ENCODE measurements at regions not wholly inside any gene's neighbourhood (a gene's known extent, or its start where the extent isn't known, plus 50 kb on each side); places are given as distances from the start of the nearest gene placed in this dataset.

DNA sequence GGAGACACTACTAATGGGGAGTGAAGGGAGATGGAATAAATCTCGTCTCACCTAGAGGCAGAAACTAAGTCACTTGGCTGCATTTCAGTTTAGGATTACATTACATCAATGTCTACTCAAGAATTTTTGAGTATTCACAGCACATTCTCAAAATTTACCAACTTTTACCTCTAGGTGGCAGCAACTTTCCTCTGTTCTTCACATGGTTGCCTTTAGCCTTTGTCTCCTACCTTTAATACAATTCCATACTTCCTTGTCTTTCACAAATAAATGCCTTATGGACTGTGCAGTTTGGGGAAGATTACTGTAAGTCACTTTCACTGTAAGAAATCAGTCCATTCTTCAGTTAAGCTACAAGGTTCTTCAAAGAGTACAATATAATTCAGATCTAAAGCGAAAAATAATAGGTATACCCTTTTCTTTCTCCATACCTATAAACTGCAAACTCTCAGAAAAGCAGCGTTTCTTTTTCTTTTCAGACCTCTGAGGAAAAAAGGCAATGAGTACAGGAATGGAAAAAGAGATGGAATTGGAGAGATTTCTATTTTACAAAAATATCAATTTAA lies 379.4 kb downstream of the KLF12 start:
- H2AFZ ChIP-seq (ENCODE audit: insufficient read depth, low read depth, low read length, poor library complexity, severe bottlenecking): no peak overlapping the region
- no peak overlapping the region for H3K4me3 Mint-ChIP-seq
- no peak overlapping the region for H3K9ac ChIP-seq (ENCODE audit: insufficient read depth, low read length, poor library complexity, severe bottlenecking)
- no peaks in the 10 kb centered on the region for H3K27me3 Mint-ChIP-seq (ENCODE audit: low read depth in 3 of 3)
- H3K27me3 ChIP-seq (ENCODE audit: control insufficient read depth in 2 of 2, insufficient read depth in 2 of 2, low read length in 2 of 2): no peaks in the 10 kb centered on the region
- H3K9me3 Mint-ChIP-seq: no peaks in the 10 kb centered on the region
- intact Hi-C loops (cut with micrococcal nuclease): loop anchor here in 1 of 2 donors (10.0 kb wide), 1 partner anchor 1460 kb away; no protein-coding TSS in a partner anchor
- H3K79me2 ChIP-seq (ENCODE audit: insufficient read depth, low read length): no peaks in the 10 kb centered on the region
- H3K4me2 ChIP-seq (replicated peaks; ENCODE audit: extremely low read depth, low read length, poor library complexity, severe bottlenecking): no peak overlapping the region
- H3K4me1 Mint-ChIP-seq: no peaks in the 10 kb centered on the region
- no peaks in the 10 kb centered on the region for H3K36me3 ChIP-seq (replicated peaks in 1 of 2; ENCODE audit: control insufficient read depth in 1 of 2, insufficient read depth in 2 of 2, low read length in 2 of 2)
- H3K9me3 ChIP-seq (replicated peaks in 1 of 2; ENCODE audit: control insufficient read depth in 1 of 2, insufficient read depth in 1 of 2, low read length in 2 of 2): no peaks in the 10 kb centered on the region
- no peaks in the 10 kb centered on the region for H4K20me1 ChIP-seq (ENCODE audit: insufficient read depth, low read length)
- peak; percentile 72 for TF ChIP-seq CTCF (IDR thresholded peaks at IDR 0.05)
- no CpG with 5 or more reads among the region's 3 CpGs for WGBS (ENCODE audit: insufficient coverage)
- no peak overlapping the region for H3K4me3 ChIP-seq (replicated peaks in 1 of 3; ENCODE audit: low read depth in 2 of 3, low read length in 3 of 3)
- no peak overlapping the region for H3K27ac ChIP-seq (ENCODE audit: low read depth in 1 of 2, low read length in 2 of 2)
- no peaks in the 10 kb centered on the region for H3K4me1 ChIP-seq (ENCODE audit: control insufficient read depth in 1 of 2, insufficient read depth in 2 of 2, low read length in 2 of 2)
- H3K27ac Mint-ChIP-seq: no peak overlapping the region
- no peaks in the 10 kb centered on the region for H3K36me3 Mint-ChIP-seq
- DNase-seq: peak in 2 of 3 donors; percentile 10 to 12

DNA sequence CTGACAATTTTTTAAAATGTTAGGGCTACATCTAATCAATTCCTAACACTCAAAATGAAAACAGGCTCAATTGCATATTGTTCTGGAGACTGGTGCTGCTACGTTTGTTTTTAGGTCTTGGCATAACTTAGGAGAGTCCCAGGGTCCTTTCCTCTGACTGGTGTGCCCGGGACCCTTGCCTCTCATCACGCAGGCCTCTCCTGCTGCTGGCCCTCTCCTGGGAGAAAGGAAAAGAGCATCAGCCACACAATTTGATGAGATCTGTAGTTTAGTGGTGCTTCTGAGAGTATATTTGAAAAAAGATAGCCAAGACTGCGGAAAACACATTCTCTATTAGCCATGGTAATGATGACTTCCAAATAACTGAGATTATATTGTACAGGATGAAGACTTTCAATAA lies 380.0 kb downstream of the KLF12 start:
- no peak overlapping the region for H3K4me3 ChIP-seq (replicated peaks in 1 of 3; ENCODE audit: low read depth in 2 of 3, low read length in 3 of 3)
- no peaks in the 10 kb centered on the region for H3K36me3 ChIP-seq (replicated peaks in 1 of 2; ENCODE audit: control insufficient read depth in 1 of 2, insufficient read depth in 2 of 2, low read length in 2 of 2)
- no peak overlapping the region for H3K9ac ChIP-seq (ENCODE audit: insufficient read depth, low read length, poor library complexity, severe bottlenecking)
- H2AFZ ChIP-seq (ENCODE audit: insufficient read depth, low read depth, low read length, poor library complexity, severe bottlenecking): no peak overlapping the region
- Mint-ChIP-seq H3K4me3 (no peak overlapping the region), H3K4me1 (no peaks in the 10 kb centered on the region), H3K9me3 (no peaks in the 10 kb centered on the region), H3K27ac (no peak overlapping the region), H3K36me3 (no peaks in the 10 kb centered on the region), H3K27me3 (ENCODE audit: low read depth in 3 of 3) (no peaks in the 10 kb centered on the region)
- no peak overlapping the region for H3K4me2 ChIP-seq (replicated peaks; ENCODE audit: extremely low read depth, low read length, poor library complexity, severe bottlenecking)
- no peak for DNase-seq
- no peaks in the 10 kb centered on the region for H3K27me3 ChIP-seq (ENCODE audit: control insufficient read depth in 2 of 2, insufficient read depth in 2 of 2, low read length in 2 of 2)
- no peak overlapping the region for H3K27ac ChIP-seq (ENCODE audit: low read depth in 1 of 2, low read length in 2 of 2)
- H4K20me1 ChIP-seq (ENCODE audit: insufficient read depth, low read length): no peaks in the 10 kb centered on the region
- no peaks in the 10 kb centered on the region for H3K4me1 ChIP-seq (ENCODE audit: control insufficient read depth in 1 of 2, insufficient read depth in 2 of 2, low read length in 2 of 2)
- 73% methylated on average over 2 of the region's 4 CpGs for WGBS (ENCODE audit: insufficient coverage)
- no peaks in the 10 kb centered on the region for H3K79me2 ChIP-seq (ENCODE audit: insufficient read depth, low read length)
- TF ChIP-seq CTCF (IDR thresholded peaks at IDR 0.05): no peak
- no peaks in the 10 kb centered on the region for H3K9me3 ChIP-seq (replicated peaks in 1 of 2; ENCODE audit: control insufficient read depth in 1 of 2, insufficient read depth in 1 of 2, low read length in 2 of 2)
- intact Hi-C loops (cut with micrococcal nuclease): loop anchor here in 1 of 2 donors (10.0 kb wide), 1 partner anchor 1461 kb away; no protein-coding TSS in a partner anchor

All from CD14-positive monocyte (primary cell).